NCI-H187 (cell line): ENCODE measurements at regions not wholly inside any gene's neighbourhood (a gene's known extent, or its start where the extent isn't known, plus 50 kb on each side); places are given as distances from the start of the nearest gene placed in this dataset.

Source experiments
- DNase-seq, 2 experiments: peaks; one replicate each; lab custom pipeline; 2025; lab: John Stamatoyannopoulos, UW

- no peak for DNase-seq
Observed at GRCh38 chr4:57172065-57172464, 61.9 kb upstream of the IGFBP7 start.

DNA sequence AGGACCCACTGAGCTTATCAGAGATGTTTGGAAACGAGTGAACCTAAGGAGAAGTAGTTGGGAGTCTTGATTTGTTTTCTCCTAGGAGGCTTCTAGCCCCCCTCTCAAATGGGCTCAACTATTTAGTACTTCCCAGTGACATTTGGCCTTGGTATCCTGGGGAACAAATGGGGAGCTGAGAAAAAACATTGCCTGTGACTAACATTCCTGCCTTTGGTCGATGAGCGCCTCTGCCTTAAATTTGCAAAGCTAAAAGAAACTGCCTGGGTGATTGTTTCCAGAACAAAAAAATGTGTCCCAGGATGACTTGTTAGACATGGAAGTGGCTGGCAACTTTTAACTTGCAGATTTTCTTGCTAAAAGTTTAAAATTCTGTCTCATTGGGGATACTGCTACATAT lies 58.8 kb upstream of the IGFBP7 start:
- no peak for DNase-seq

- DNase-seq = peak; percentile 49 to 55
Observed at GRCh38 chr4:57163530-57164459, 53.6 kb upstream of the IGFBP7 start.

GRCh38 chr4:57162499-57163019 lies 52.4 kb upstream of the IGFBP7 start:
- no peak for DNase-seq
